MM.1S (cell line): ENCODE measurements at regions not wholly inside any gene's neighbourhood (a gene's known extent, or its start where the extent isn't known, plus 50 kb on each side); places are given as distances from the start of the nearest gene placed in this dataset.

Experiments used
- DNase-seq: peaks from one replicate; pipeline ENCODE4 v3.0.0-alpha.2; 2015
- H2AFZ ChIP-seq: fragments of 300-600 bp; sonication (generic); 2 replicates; pipeline ENCODE4 v1.6.0; 2016; ENCODE audit warnings: antibody characterized with exemption, low read length
- H3F3A ChIP-seq: fragments of 300-600 bp; sonication (generic); 2 replicates; pipeline ENCODE4 v1.6.1; 2016; ENCODE audit warnings: mild to moderate bottlenecking, antibody characterized with exemption, low read length, moderate library complexity, mixed read lengths; ENCODE audit not compliant: insufficient read depth
- H3K27ac ChIP-seq: fragments of 300-600 bp; sonication (generic); 2 replicates; pipeline ENCODE4 v1.5.1; 2016; ENCODE audit warnings: mild to moderate bottlenecking, low read length
- H3K27me3 ChIP-seq: fragments of 300-600 bp; sonication (generic); replicated peaks from 2 replicates; pipeline ENCODE4 v1.6.0; 2016; ENCODE audit warnings: low read length; ENCODE audit not compliant: insufficient read depth
- H3K36me3 ChIP-seq: fragments of 300-600 bp; sonication (generic); replicated peaks from 2 replicates; pipeline ENCODE4 v1.6.1; 2016; ENCODE audit warnings: mild to moderate bottlenecking, low read length, mixed read lengths; ENCODE audit not compliant: insufficient read depth
- H3K4me1 ChIP-seq: fragments of 300-600 bp; sonication (generic); 2 replicates; pipeline ENCODE4 v1.6.1; 2016; ENCODE audit warnings: low read length, mixed read lengths
- H3K4me2 ChIP-seq: fragments of 300-600 bp; sonication (generic); 2 replicates; pipeline ENCODE4 v1.6.0; 2016; ENCODE audit warnings: low read depth, low read length
- H3K4me3 ChIP-seq: fragments of 300-600 bp; sonication (generic); 2 replicates; pipeline ENCODE4 v1.5.1; 2016; ENCODE audit warnings: low read length, mixed read lengths
- H3K79me2 ChIP-seq: fragments of 300-600 bp; sonication (generic); 2 replicates; pipeline ENCODE4 v1.6.1; 2016; ENCODE audit warnings: mixed run types, low read length, mixed read lengths
- H3K9ac ChIP-seq: fragments of 300-600 bp; sonication (generic); 2 replicates; pipeline ENCODE4 v1.6.1; 2016; ENCODE audit warnings: low read length, mixed read lengths
- H3K9me2 ChIP-seq: fragments of 300-600 bp; sonication (generic); replicated peaks from 2 replicates; pipeline ENCODE4 v1.6.1; 2016; ENCODE audit warnings: mild to moderate bottlenecking, low read length, mixed read lengths; ENCODE audit not compliant: insufficient read depth
- H3K9me3 ChIP-seq: fragments of 300-600 bp; sonication (generic); replicated peaks from 2 replicates; pipeline ENCODE4 v1.6.1; 2016; ENCODE audit warnings: mild to moderate bottlenecking, low read length, mixed read lengths; ENCODE audit not compliant: insufficient read depth
- H4K20me1 ChIP-seq: fragments of 300-600 bp; sonication (generic); 2 replicates; pipeline ENCODE4 v1.6.1; 2016; ENCODE audit warnings: mild to moderate bottlenecking, low read length, moderate library complexity, mixed read lengths; ENCODE audit not compliant: insufficient read depth
- EZH2 ChIP-seq: fragments of 300-600 bp; sonication (generic); optimal IDR thresholded peaks from 2 replicates; pipeline ENCODE3; 2017; ENCODE audit warnings: low read depth, mild to moderate bottlenecking, antibody characterized with exemption, low read length, mixed read lengths
- EZH2phosphoT487 ChIP-seq: fragments of 300-600 bp; sonication (generic); IDR thresholded peaks from 2 replicates; pipeline ENCODE4 v1.6.1; 2018; ENCODE audit warnings: antibody characterized with exemption, low read length
- TF ChIP-seq, protein P1 (sequence below): fragments of 300-600 bp; sonication (generic); IDR thresholded peaks from 2 replicates; pipeline ENCODE4 v1.5.1; 2016; ENCODE audit warnings: antibody characterized with exemption, low read length, mixed read lengths

GRCh38 chr11:105443623-105444022 lies 166.2 kb upstream of the GRIA4 start:
- Histone ChIP-seq H3K79me2 (no peaks in the 10 kb centered on the region), H3K4me2 (no peak overlapping the region), H3K4me1 (no peaks in the 10 kb centered on the region), H3K9me3 (no peaks in the 10 kb centered on the region), H3K9ac (no peak overlapping the region), H3K27me3 (no peaks in the 10 kb centered on the region), H4K20me1 (no peaks in the 10 kb centered on the region), H3K27ac (no peak overlapping the region), H3F3A (no peaks in the 10 kb centered on the region), H2AFZ (no peak overlapping the region), H3K4me3 (no peak overlapping the region), H3K36me3 (no peaks in the 10 kb centered on the region), H3K9me2 (no peaks in the 10 kb centered on the region)
- TF ChIP-seq, protein P1, sequence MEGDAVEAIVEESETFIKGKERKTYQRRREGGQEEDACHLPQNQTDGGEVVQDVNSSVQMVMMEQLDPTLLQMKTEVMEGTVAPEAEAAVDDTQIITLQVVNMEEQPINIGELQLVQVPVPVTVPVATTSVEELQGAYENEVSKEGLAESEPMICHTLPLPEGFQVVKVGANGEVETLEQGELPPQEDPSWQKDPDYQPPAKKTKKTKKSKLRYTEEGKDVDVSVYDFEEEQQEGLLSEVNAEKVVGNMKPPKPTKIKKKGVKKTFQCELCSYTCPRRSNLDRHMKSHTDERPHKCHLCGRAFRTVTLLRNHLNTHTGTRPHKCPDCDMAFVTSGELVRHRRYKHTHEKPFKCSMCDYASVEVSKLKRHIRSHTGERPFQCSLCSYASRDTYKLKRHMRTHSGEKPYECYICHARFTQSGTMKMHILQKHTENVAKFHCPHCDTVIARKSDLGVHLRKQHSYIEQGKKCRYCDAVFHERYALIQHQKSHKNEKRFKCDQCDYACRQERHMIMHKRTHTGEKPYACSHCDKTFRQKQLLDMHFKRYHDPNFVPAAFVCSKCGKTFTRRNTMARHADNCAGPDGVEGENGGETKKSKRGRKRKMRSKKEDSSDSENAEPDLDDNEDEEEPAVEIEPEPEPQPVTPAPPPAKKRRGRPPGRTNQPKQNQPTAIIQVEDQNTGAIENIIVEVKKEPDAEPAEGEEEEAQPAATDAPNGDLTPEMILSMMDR: no peak
- no peak for TF ChIP-seq EZH2
- no peak for TF ChIP-seq EZH2phosphoT487
- DNase-seq: no peak

- no peaks in the 10 kb centered on the region for H3K4me1 ChIP-seq
- H3K36me3 ChIP-seq: no peaks in the 10 kb centered on the region
- TF ChIP-seq EZH2 (no peak), EZH2phosphoT487 (no peak)
- TF ChIP-seq, protein P1: no peak
- H3K4me2 ChIP-seq: no peak overlapping the region
- no peak overlapping the region for H3K27ac ChIP-seq
- no peak overlapping the region for H3K9ac ChIP-seq
- H3K27me3 ChIP-seq: no peaks in the 10 kb centered on the region
- H3K4me3 ChIP-seq: no peak overlapping the region
- DNase-seq: no peak
- H3K79me2 ChIP-seq: no peaks in the 10 kb centered on the region
- no peak overlapping the region for H2AFZ ChIP-seq
- H3F3A ChIP-seq: no peaks in the 10 kb centered on the region
- H4K20me1 ChIP-seq: no peaks in the 10 kb centered on the region
- no peaks in the 10 kb centered on the region for H3K9me2 ChIP-seq
- no peaks in the 10 kb centered on the region for H3K9me3 ChIP-seq
Observed at GRCh38 chr11:105432241-105432995, 177.5 kb upstream of the GRIA4 start.

- Histone ChIP-seq H3K27ac (no peak overlapping the region), H3K9me3 (no peaks in the 10 kb centered on the region), H3K9ac (no peak overlapping the region), H3K36me3 (no peaks in the 10 kb centered on the region), H3K4me3 (no peak overlapping the region), H3K4me1 (no peaks in the 10 kb centered on the region), H3K4me2 (no peak overlapping the region), H3K9me2 (no peaks in the 10 kb centered on the region), H3F3A (no peaks in the 10 kb centered on the region), H2AFZ (no peak overlapping the region), H4K20me1 (no peaks in the 10 kb centered on the region), H3K27me3 (no peaks in the 10 kb centered on the region), H3K79me2 (no peaks in the 10 kb centered on the region)
- DNase-seq: no peak
- TF ChIP-seq, protein P1: no peak
- TF ChIP-seq EZH2phosphoT487 (no peak), EZH2 (no peak)
Observed at GRCh38 chr11:105429096-105429910, 180.6 kb upstream of the GRIA4 start.
